Endodermal cell (in vitro differentiated cells): ENCODE measurements at regions not wholly inside any gene's neighbourhood (a gene's known extent, or its start where the extent isn't known, plus 50 kb on each side); places are given as distances from the start of the nearest gene placed in this dataset.
"Not testable (repeated sequence)": the region's sequence is repeated elsewhere in the genome, so short reads cannot be mapped to it uniquely, and the experiment has no call there.

Experiments
- DNase-seq: peaks from one replicate; pipeline ENCODE4 v3.0.0-alpha.2; 2017
- H3K27ac ChIP-seq: 2 replicates; pipeline ENCODE4 v1.5.1; 2013; ENCODE audit warnings: mild to moderate bottlenecking, low read depth, low read length, moderate library complexity
- H3K27me3 ChIP-seq: 2 replicates; pipeline ENCODE4 v1.6.1; 2013; ENCODE audit warnings: mild to moderate bottlenecking, low read length, moderate library complexity; ENCODE audit not compliant: insufficient read depth, control insufficient read depth, poor library complexity, severe bottlenecking
- H3K36me3 ChIP-seq: 2 replicates; pipeline ENCODE4 v1.7.0; 2013; ENCODE audit warnings: mild to moderate bottlenecking, low read length, moderate library complexity; ENCODE audit not compliant: control insufficient read depth, insufficient read depth
- H3K4me1 ChIP-seq: one replicate; pipeline ENCODE4 v1.7.0; 2013; ENCODE audit warnings: low read length; ENCODE audit not compliant: control insufficient read depth, insufficient read depth
- H3K4me3 ChIP-seq: 2 replicates; pipeline ENCODE4 v1.5.1; 2013; ENCODE audit warnings: mild to moderate bottlenecking, low read length, moderate library complexity
- H3K9ac ChIP-seq: 2 replicates; pipeline ENCODE4 v1.6.1; 2013; ENCODE audit warnings: mild to moderate bottlenecking, low read length, moderate library complexity; ENCODE audit not compliant: poor library complexity, severe bottlenecking; ENCODE audit errors: extremely low read depth
- H3K9me3 ChIP-seq: 2 replicates; pipeline ENCODE4 v1.6.1; 2013; ENCODE audit warnings: mild to moderate bottlenecking, low read length, moderate library complexity; ENCODE audit not compliant: control insufficient read depth
- H3K27ac Mint-ChIP-seq: 2 replicates; pipeline ENCODE4 v1.8.0; 2020; ENCODE audit warnings: mixed read lengths
- H3K27me3 Mint-ChIP-seq: 2 replicates; pipeline ENCODE4 v1.8.0; 2021; ENCODE audit warnings: mild to moderate bottlenecking, mixed read lengths; ENCODE audit not compliant: insufficient read depth
- H3K36me3 Mint-ChIP-seq: 2 replicates; pipeline ENCODE4 v1.8.0; 2020; ENCODE audit warnings: low read depth, mixed read lengths
- H3K4me1 Mint-ChIP-seq: 2 replicates; pipeline ENCODE4 v1.8.0; 2020; ENCODE audit warnings: mixed read lengths
- H3K4me3 Mint-ChIP-seq: 2 replicates; pipeline ENCODE4 v1.8.0; 2020; ENCODE audit warnings: mild to moderate bottlenecking, moderate library complexity, mixed read lengths
- H3K9me3 Mint-ChIP-seq: 2 replicates; pipeline ENCODE4 v1.8.0; 2020; ENCODE audit warnings: mild to moderate bottlenecking, mixed read lengths
- CTCF ChIP-seq: fragments of 200-600 bp; sonication (generic); conservative IDR thresholded peaks from 2 replicates; pipeline ENCODE4 v1.5.0; 2021; ENCODE audit warnings: antibody characterized with exemption, mild to moderate bottlenecking
- WGBS, 2 experiments: methylation state at CpG; one replicate each; pipeline versions ENCODE4 v1.1.5 to v1.1.7; 2013; ENCODE audit warnings: missing lambda C conversion rate in 2 of 2, mixed read lengths in 1 of 2; ENCODE audit not compliant: insufficient coverage in 1 of 2, insufficient read length in 1 of 2; 5-methylcytosine and 5-hydroxymethylcytosine counted together

- H3K4me1 Mint-ChIP-seq, result no peaks in the 10 kb centered on the region
- H3K9me3 ChIP-seq, result no peaks in the 10 kb centered on the region
- no peak overlapping the region for H3K4me3 ChIP-seq
- no peaks in the 10 kb centered on the region for H3K4me1 ChIP-seq
- H3K9ac ChIP-seq, result no peak overlapping the region
- H3K36me3 Mint-ChIP-seq, result peaks cover 17% of the 10 kb centered on the region
- no peaks in the 10 kb centered on the region for H3K27me3 Mint-ChIP-seq
- H3K36me3 ChIP-seq, result no peaks in the 10 kb centered on the region
- no peak overlapping the region for H3K27ac Mint-ChIP-seq
- TF ChIP-seq CTCF, result no peak
- no peaks in the 10 kb centered on the region for H3K27me3 ChIP-seq
- no peak overlapping the region for H3K4me3 Mint-ChIP-seq
- no peak for DNase-seq
- H3K9me3 Mint-ChIP-seq, result no peaks in the 10 kb centered on the region
- WGBS, 2 experiments, result 75 to 78% methylated on average over 5 to 8 of the region's 8 CpGs
- H3K27ac ChIP-seq, result no peak overlapping the region
Observed at GRCh38 chr1:173392895-173393658, 84.1 kb upstream of the PRDX6 start.

GRCh38 chr1:173393659-173394000 lies 83.5 kb upstream of the PRDX6 start:
- H3K36me3 Mint-ChIP-seq, result peaks cover 19% of the 10 kb centered on the region
- H3K27ac Mint-ChIP-seq, result no peak overlapping the region
- 94 to 100% methylated on average over 1 of the region's 1 CpG for WGBS, 2 experiments

GRCh38 chr1:173394813-173395212 lies 82.3 kb upstream of the PRDX6 start:
- H3K36me3 ChIP-seq, H3K27ac ChIP-seq, H3K27me3 ChIP-seq, H3K4me1 Mint-ChIP-seq, H3K4me3 Mint-ChIP-seq, H3K9me3 Mint-ChIP-seq, DNase-seq, H3K27me3 Mint-ChIP-seq, H3K9ac ChIP-seq, H3K9me3 ChIP-seq, H3K27ac Mint-ChIP-seq, H3K4me1 ChIP-seq, H3K4me3 ChIP-seq: not testable (repeated sequence)
- H3K36me3 Mint-ChIP-seq, result peaks cover 24% of the 10 kb centered on the region

More at GRCh38 chr1:173393659-173394000, 83.5 kb upstream of the PRDX6 start:
- Mint-ChIP-seq H3K4me3 (no peak overlapping the region), H3K27me3 (no peaks in the 10 kb centered on the region), H3K9me3 (no peaks in the 10 kb centered on the region), H3K4me1 (no peaks in the 10 kb centered on the region)
- Histone ChIP-seq H3K4me1 (no peaks in the 10 kb centered on the region), H3K9ac (no peak overlapping the region), H3K27me3 (no peaks in the 10 kb centered on the region), H3K4me3 (no peak overlapping the region), H3K36me3 (no peaks in the 10 kb centered on the region), H3K9me3 (no peaks in the 10 kb centered on the region), H3K27ac (no peak overlapping the region)
- DNase-seq, result no peak
- TF ChIP-seq CTCF, result no peak

GRCh38 chr1:173395762-173396161 lies 81.4 kb upstream of the PRDX6 start:
- Histone ChIP-seq H3K27me3 (no peaks in the 10 kb centered on the region), H3K27ac (no peak overlapping the region), H3K9ac (no peak overlapping the region), H3K4me3 (no peak overlapping the region), H3K9me3 (no peaks in the 10 kb centered on the region), H3K36me3 (no peaks in the 10 kb centered on the region), H3K4me1 (no peaks in the 10 kb centered on the region)
- TF ChIP-seq CTCF, result no peak
- Mint-ChIP-seq H3K9me3 (no peaks in the 10 kb centered on the region), H3K27me3 (no peaks in the 10 kb centered on the region), H3K27ac (no peak overlapping the region), H3K36me3 (peaks cover 20% of the 10 kb centered on the region), H3K4me1 (no peaks in the 10 kb centered on the region), H3K4me3 (no peak overlapping the region)
- DNase-seq, result no peak
